GM18870 (cell line): ENCODE measurements at regions not wholly inside any gene's neighbourhood (a gene's known extent, or its start where the extent isn't known, plus 50 kb on each side); places are given as distances from the start of the nearest gene placed in this dataset.

ENCODE experiments used
- ATAC-seq: cut with Tn5 transposase; IDR thresholded peaks from one replicate; pipeline ENCODE4 v1.9.1; 2021; ENCODE audit warnings: moderate library complexity; ENCODE audit not compliant: unreplicated experiment

DNA sequence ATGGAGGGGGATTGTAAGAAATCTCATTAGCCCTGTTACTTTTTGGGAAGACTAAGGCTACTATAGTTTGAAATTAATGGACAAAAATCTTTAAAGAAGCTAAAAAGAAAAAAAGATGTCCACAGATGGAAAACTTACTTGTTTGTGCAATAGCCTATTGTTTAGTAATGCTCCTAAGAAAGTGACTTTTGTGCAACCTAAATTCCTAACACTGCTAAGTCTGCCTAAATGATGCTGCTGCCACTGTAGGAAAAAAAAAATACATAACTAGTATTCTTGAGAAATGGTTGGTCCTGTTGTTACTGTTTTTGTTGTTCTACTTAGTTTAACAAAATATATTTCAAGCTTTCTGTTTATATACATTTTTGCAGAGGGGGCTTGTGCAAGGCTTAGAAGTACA, 108.2 kb upstream of the NR3C1 start:
- no peak for ATAC-seq

DNA sequence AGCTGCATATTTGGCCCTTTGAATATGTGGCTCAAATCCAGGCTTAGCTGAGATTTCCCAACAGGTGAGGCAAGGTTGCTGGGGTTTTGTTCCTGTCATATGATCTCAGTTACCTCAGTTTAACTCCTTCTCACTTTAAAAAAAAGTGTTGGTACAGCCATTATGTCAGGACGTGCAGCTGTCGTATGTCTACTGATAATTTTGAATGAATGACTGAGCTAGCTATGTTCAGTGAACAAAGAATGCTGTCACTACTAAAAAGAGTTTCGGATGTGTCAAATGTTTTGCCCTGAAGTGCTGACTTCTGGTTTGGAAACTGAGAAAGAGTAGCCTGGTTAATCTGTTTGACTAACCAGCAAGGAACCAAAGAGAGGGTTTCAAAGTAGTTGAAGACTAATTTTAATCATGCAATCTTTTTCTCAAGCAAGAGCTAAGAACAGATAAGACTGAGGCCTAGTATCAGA, 106.3 kb upstream of the NR3C1 start:
- ATAC-seq, result peak; percentile 95

- ATAC-seq, result no peak
These were observed 103.5 kb upstream of the NR3C1 start for GRCh38 chr5:143506836-143507552.

- no peak for ATAC-seq
These were observed 102.4 kb upstream of the NR3C1 start for GRCh38 chr5:143505934-143506333.

- no peak for ATAC-seq
These were observed 101.9 kb upstream of the NR3C1 start for GRCh38 chr5:143505354-143505753.

DNA sequence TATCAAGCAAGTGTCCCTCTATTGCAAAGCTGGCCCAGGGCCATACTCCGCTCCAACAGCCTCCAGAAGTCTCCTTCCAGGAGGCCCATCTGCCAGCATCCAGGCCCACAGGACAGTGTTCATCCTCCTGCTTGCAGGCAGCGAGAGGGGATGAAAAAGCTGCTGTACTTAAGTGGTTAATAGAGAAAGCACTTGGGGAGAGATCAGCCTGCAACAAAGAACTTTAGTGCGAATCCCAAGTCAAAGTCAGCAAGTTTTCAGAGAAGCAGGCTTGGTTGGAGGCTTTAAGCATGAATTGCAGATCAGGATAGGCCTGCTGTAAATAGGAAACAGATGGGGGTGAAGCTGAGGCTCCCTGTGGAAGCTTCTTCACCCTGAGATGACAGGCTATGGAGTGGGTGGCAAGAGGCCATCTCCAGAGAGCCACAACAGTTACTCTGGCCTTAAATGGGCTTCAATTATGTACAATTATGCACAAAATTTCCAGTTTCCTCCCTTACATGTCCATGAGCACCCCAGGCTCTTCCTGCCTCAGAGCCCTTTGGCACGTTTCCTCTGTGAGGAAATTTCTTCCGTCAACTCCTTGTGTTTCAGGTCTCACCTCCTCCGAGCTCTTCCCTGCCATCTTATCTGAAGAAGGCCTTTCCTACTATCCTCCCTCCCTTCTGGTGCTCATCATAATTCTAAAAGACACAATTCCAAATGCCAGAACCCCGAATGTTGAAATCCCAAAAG, 98.0 kb upstream of the NR3C1 start:
- ATAC-seq, result no peak

DNA sequence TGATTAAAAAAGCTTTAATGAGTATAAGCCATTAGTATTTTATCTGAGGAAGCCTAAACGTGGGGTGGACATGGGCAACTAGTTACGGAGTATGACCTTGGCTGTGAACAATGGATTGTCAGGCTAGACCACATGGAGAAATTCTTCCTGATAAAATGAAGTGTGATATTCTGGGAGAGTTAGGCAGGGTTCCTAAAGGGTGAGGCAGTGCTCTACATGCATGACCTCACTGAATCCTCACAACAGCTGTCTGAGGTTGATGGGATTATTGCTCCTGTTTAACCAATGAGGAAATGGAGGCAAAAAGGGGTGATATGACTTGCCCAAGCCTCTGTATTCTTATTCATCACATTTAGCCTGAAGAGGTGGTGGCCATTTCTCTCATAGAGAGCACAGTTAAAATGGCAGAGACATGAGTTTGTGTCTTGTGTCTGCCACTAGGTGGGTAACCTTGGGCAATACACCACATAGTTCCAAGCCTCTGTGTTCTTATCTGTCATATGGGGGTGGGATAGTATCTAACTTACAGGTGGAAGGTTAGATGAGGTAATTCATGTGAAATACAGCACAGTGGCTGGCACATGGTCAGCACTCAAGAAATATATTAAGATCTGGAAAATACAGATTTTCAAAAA, 96.1 kb upstream of the NR3C1 start:
- ATAC-seq, result no peak

DNA sequence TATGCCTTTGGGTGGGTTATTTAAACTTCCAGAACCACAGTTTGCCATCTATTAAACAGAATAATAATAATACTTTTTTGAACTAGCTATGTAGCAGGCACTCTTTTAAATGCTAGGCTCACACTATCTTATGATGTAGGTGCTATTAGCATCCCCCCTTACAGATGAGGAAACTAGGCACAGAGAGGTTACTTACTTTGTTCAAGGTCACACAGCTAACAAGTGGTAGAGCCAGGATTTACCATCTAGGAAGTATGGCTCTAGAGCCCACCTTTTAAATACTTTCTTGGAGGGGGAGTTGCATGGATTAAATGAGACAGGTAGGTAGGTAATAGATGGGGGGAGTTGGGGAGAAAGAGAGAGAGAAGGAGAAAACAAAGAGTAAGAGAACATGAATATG, 95.3 kb upstream of the NR3C1 start:
- no peak for ATAC-seq

GRCh38 chr5:143497749-143498148, 94.3 kb upstream of the NR3C1 start:
- no peak for ATAC-seq

- no peak for ATAC-seq
These were observed 93.5 kb upstream of the NR3C1 start for GRCh38 chr5:143496943-143497342.

DNA sequence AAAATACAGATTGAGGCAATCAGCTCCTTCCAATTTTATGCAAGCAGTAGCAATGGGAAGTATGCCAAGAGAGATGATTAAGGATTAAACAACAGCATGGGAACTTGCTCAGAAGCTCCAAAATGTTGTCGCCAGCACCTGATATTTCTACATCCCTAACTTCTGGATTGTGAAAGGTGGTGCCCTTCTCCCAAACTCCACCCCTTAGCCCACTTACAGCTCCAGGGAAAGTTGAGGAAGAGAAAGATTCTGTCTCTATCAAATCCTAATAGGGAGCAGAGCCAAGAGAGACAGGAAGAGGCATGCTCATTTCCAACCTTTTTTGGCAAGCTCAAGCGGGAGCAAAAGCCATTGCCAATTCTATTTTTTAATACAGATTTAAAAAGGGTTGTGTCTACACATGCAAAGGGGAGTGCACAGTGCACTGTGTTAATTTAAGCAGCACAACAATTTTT, 92.4 kb upstream of the NR3C1 start:
- ATAC-seq, result no peak

DNA sequence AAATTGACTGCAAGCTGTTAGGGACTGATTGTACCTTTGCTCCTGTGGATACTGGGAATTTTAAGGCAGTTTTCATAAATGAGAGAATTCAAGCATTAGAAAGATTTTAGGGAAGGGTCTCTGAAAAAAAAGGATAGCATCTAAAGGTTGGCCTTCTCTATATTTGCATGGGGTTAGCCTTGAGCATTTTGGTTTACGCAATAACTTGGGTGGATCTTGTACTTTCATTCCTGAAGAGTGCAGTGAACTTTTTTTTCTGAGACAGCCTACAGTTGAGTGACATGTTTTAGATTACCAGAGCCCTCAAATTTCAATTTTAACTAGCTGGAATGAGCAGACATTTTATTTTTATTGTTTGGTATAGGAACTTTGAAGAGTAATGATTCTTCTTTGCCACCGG, 91.6 kb upstream of the NR3C1 start:
- ATAC-seq, result no peak

DNA sequence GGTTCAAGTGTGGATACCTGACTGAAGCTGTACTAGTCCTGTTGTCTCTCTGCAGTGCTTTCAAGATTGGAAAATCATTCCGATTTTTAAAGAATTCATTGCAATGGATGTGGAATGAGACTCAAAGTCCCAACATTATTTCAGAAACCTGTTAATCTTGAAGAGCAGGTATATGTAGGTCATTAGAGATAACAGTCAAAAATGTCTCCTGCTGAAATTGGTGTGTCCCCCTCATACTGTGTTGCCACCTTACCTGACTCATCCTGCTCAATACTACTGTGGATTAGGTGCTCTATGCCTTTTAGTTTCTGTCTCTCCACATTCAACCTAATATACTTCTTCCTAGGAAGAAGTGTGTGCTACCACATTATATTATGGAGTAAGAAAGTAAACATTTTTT, 91.1 kb upstream of the NR3C1 start:
- no peak for ATAC-seq

GRCh38 chr5:143494162-143494561, 90.7 kb upstream of the NR3C1 start:
- no peak for ATAC-seq

GRCh38 chr5:143492783-143493182, 89.3 kb upstream of the NR3C1 start:
- ATAC-seq, result no peak

DNA sequence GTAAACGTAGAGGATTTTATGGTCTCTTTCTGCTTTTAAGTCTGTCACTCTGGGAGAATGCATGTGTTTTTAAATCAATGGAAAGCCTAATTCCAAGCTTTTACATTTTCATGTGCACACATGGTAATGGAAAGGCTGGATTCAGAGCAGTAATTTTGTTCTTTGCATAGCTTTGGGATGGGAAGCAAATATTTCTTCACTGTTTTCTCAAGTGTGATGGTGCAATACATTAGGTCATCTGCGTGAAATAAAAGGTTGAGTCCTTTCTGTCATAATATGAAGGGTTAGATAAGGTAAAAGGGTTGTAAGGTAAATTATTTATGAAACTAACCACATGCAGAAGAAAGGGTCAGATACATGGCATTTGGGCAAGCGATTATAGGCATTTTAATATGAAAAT, 88.2 kb upstream of the NR3C1 start:
- no peak for ATAC-seq

DNA sequence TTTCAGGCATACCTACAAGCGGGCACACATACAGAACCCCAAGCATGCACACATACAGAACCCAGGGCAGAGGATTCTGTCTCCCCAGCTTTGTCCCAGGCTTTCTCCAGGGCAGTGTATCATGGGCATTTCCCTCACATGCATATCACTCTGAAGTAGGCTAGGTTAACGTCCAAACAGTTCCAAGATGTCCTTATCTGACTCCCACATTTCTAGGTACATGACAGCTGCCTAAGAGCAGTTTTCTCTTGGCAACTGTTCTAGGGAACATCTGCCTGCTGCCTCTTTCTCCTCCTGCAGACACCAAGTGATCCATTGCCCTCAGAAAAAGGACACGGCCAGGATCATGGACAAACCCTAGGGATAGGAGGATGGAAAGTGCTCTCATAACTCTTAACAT, 84.9 kb upstream of the NR3C1 start:
- ATAC-seq, result no peak

DNA sequence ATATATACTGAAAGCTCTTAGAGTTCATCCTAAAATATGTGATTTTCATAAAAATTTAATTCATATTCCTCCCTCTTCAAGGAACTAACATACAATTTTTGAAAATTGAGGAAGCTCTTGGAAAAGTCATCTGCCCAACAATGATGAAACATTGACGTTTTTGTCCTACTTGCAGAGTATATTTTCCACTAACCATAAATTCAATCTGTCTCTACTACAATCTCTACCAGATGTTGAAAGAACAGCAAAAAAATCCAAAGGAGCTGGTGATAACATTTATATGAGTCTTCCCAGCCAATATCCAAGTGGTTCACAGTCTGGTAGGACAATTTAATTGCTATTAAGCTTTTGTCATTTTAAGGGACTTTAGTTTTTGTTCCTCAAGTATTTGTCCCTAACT, 81.1 kb upstream of the NR3C1 start:
- ATAC-seq, result no peak

GRCh38 chr5:143481697-143482531, 78.4 kb upstream of the NR3C1 start:
- no peak for ATAC-seq

- no peak for ATAC-seq
These were observed 76.5 kb upstream of the NR3C1 start for GRCh38 chr5:143480001-143480400.

GRCh38 chr5:143479394-143479793, 75.9 kb upstream of the NR3C1 start:
- ATAC-seq, result no peak
